ENCODE measurements at regions not wholly inside any gene's neighbourhood (a gene's known extent, or its start where the extent isn't known, plus 50 kb on each side); places are given as distances from the start of the nearest gene placed in this dataset.

- DNase-seq (no peak), ATAC-seq (no peak), FAIRE-seq (no peak)
- Histone ChIP-seq H3K27ac (no peak overlapping the region), H3K4me1 (no peaks in the 10 kb centered on the region), H3K27me3 (no peaks in the 10 kb centered on the region), H3K36me3 (no peaks in the 10 kb centered on the region), H3K9me3 (no peaks in the 10 kb centered on the region), H3K4me3 (no peak overlapping the region)
- intact Hi-C loops (cut with DNase I), result no loop called here
- whole genome bisulfite sequencing, 2 donors, result 85 to 93% methylated on average over 4 of the region's 4 CpGs
- no peak for TF ChIP-seq CTCF (IDR thresholded peaks at IDR 0.05)
Observed at GRCh38 chr7:12815426-12815825, 128.0 kb downstream of the ARL4A start.

GRCh38 chr7:12815871-12816270 is 128.4 kb downstream of the ARL4A start:
- FAIRE-seq, result no peak
- Histone ChIP-seq H3K27me3 (no peaks in the 10 kb centered on the region), H3K36me3 (no peaks in the 10 kb centered on the region), H3K4me1 (no peaks in the 10 kb centered on the region), H3K9me3 (no peaks in the 10 kb centered on the region), H3K27ac (no peak overlapping the region), H3K4me3 (no peak overlapping the region)
- no peak for DNase-seq
- TF ChIP-seq CTCF (IDR thresholded peaks at IDR 0.05), result no peak
- intact Hi-C loops (cut with DNase I), result no loop called here
- no peak for ATAC-seq

- FAIRE-seq (no peak), ATAC-seq (no peak)
Observed at GRCh38 chr7:12820777-12821176, 133.3 kb downstream of the ARL4A start.

GRCh38 chr7:12821746-12822145 is 134.3 kb downstream of the ARL4A start:
- H3K9me3 ChIP-seq, result no peaks in the 10 kb centered on the region
- no peaks in the 10 kb centered on the region for H3K4me1 ChIP-seq
- no peak overlapping the region for H3K27ac ChIP-seq
- TF ChIP-seq CTCF (IDR thresholded peaks at IDR 0.05), result no peak
- FAIRE-seq (no peak), DNase-seq (no peak), ATAC-seq (no peak)
- 30 to 40% methylated on average over 2 of the region's 2 CpGs for WGBS, 2 donors
- intact Hi-C loops (cut with DNase I), result no loop called here
- no peaks in the 10 kb centered on the region for H3K27me3 ChIP-seq
- no peak overlapping the region for H3K4me3 ChIP-seq
- H3K36me3 ChIP-seq, result no peaks in the 10 kb centered on the region

More at GRCh38 chr7:12820777-12821176, 133.3 kb downstream of the ARL4A start:
- 65 to 98% methylated on average over 3 of the region's 3 CpGs for WGBS, 2 donors
- Histone ChIP-seq H3K27ac (no peak overlapping the region), H3K4me3 (no peak overlapping the region), H3K27me3 (no peaks in the 10 kb centered on the region), H3K36me3 (no peaks in the 10 kb centered on the region), H3K4me1 (no peaks in the 10 kb centered on the region), H3K9me3 (no peaks in the 10 kb centered on the region)
- TF ChIP-seq CTCF (IDR thresholded peaks at IDR 0.05), result no peak
- intact Hi-C loops (cut with DNase I), result no loop called here
- DNase-seq, result no peak

GRCh38 chr7:12826079-12826478 is 138.6 kb downstream of the ARL4A start:
- no peak overlapping the region for H3K4me3 ChIP-seq
- H3K27me3 ChIP-seq, result no peaks in the 10 kb centered on the region
- 81 to 97% methylated on average over 1 of the region's 1 CpG for WGBS, 2 donors
- H3K36me3 ChIP-seq, result no peaks in the 10 kb centered on the region
- no peak overlapping the region for H3K27ac ChIP-seq
- intact Hi-C loops (cut with DNase I), result no loop called here
- DNase-seq, result no peak
- peaks cover 0 to 8% (median 0%) of the 10 kb centered on the region in 3 donors for H3K4me1 ChIP-seq
- no peak for FAIRE-seq
- no peak for ATAC-seq
- no peaks in the 10 kb centered on the region for H3K9me3 ChIP-seq
- TF ChIP-seq CTCF (IDR thresholded peaks at IDR 0.05), result no peak
